ENCODE measurements at regions not wholly inside any gene's neighbourhood (a gene's known extent, or its start where the extent isn't known, plus 50 kb on each side); places are given as distances from the start of the nearest gene placed in this dataset.

GRCh38 chr7:138228769-138229168 is 152.5 kb downstream of the AKR1D1 start:
- DNase-seq (no peak), ATAC-seq (ENCODE audit: low read depth) (no peak)
- Mint-ChIP-seq H3K4me1 (no peaks in the 10 kb centered on the region), H3K27ac (no peak overlapping the region), H3K27me3 (no peaks in the 10 kb centered on the region), H3K4me3 (no peak overlapping the region), H3K9me3 (ENCODE audit: insufficient read depth) (no peaks in the 10 kb centered on the region)
- ChIA-PET POLR2A (no interaction called here), CTCF (no interaction called here)
- Histone ChIP-seq H3K36me3 (replicated peaks in 1 of 2; ENCODE audit: control extremely low read depth in 1 of 2, control insufficient read depth in 1 of 2, extremely low read depth in 1 of 2, insufficient read depth in 2 of 2, low read length in 1 of 2) (no peaks in the 10 kb centered on the region), H3K79me2 (ENCODE audit: control insufficient read depth, insufficient read depth, low read length) (no peaks in the 10 kb centered on the region), H3K4me2 (replicated peaks; ENCODE audit: low read depth, low read length, poor library complexity, severe bottlenecking) (no peak overlapping the region), H4K20me1 (ENCODE audit: control insufficient read depth, insufficient read depth, low read length, poor library complexity, severe bottlenecking) (no peaks in the 10 kb centered on the region), H3K9ac (ENCODE audit: low read length) (no peak overlapping the region), H3K27ac (ENCODE audit: low read length in 2 of 2) (no peak overlapping the region), H3K9me3 (ENCODE audit: control extremely low read depth in 1 of 3, control insufficient read depth in 2 of 3, insufficient read depth in 1 of 3, low read length in 2 of 3) (peaks cover 0 to 5% (median 0%) of the 10 kb centered on the region in 3 donors), H3K4me3 (ENCODE audit: control extremely low read depth in 1 of 5, extremely low read depth in 1 of 5, insufficient read depth in 1 of 5, low read depth in 2 of 5, low read length in 4 of 5) (no peak overlapping the region), H2AFZ (ENCODE audit: insufficient read depth, low read depth, low read length, poor library complexity, severe bottlenecking) (no peak overlapping the region), H3K4me1 (ENCODE audit: control insufficient read depth in 2 of 2, insufficient read depth in 2 of 2, low read length in 2 of 2) (no peaks in the 10 kb centered on the region), H3K27me3 (replicated peaks in 1 of 4; ENCODE audit: control extremely low read depth in 1 of 4, control insufficient read depth in 3 of 4, insufficient read depth in 4 of 4, low read length in 3 of 4) (no peaks in the 10 kb centered on the region)
- 100% methylated on average over 1 of the region's 4 CpGs for WGBS (ENCODE audit: insufficient coverage)
- intact Hi-C loops (cut with micrococcal nuclease), result no loop called here
- TF ChIP-seq EZH2 (IDR thresholded peaks at IDR 0.05; ENCODE audit: borderline replicate concordance, insufficient read depth, low read depth, low read length, poor library complexity, severe bottlenecking) (no peak), CTCF (IDR thresholded peaks at IDR 0.05) (no peak)

- Mint-ChIP-seq H3K4me1 (no peaks in the 10 kb centered on the region), H3K9me3 (ENCODE audit: insufficient read depth) (no peaks in the 10 kb centered on the region), H3K27me3 (no peaks in the 10 kb centered on the region), H3K27ac (no peak overlapping the region), H3K4me3 (no peak overlapping the region)
- CTCF ChIA-PET, result no interaction called here
- POLR2A ChIA-PET, result no interaction called here
- WGBS (ENCODE audit: insufficient coverage), result 85% methylated on average over 2 of the region's 6 CpGs
- no peak overlapping the region for H2AFZ ChIP-seq (ENCODE audit: insufficient read depth, low read depth, low read length, poor library complexity, severe bottlenecking)
- H4K20me1 ChIP-seq (ENCODE audit: control insufficient read depth, insufficient read depth, low read length, poor library complexity, severe bottlenecking), result no peaks in the 10 kb centered on the region
- peaks cover 0 to 5% (median 0%) of the 10 kb centered on the region in 3 donors for H3K9me3 ChIP-seq (ENCODE audit: control extremely low read depth in 1 of 3, control insufficient read depth in 2 of 3, insufficient read depth in 1 of 3, low read length in 2 of 3)
- no peak for DNase-seq
- H3K4me1 ChIP-seq (ENCODE audit: control insufficient read depth in 2 of 2, insufficient read depth in 2 of 2, low read length in 2 of 2), result no peaks in the 10 kb centered on the region
- H3K4me3 ChIP-seq (ENCODE audit: control extremely low read depth in 1 of 5, extremely low read depth in 1 of 5, insufficient read depth in 1 of 5, low read depth in 2 of 5, low read length in 4 of 5), result no peak overlapping the region
- no peak overlapping the region for H3K27ac ChIP-seq (ENCODE audit: low read length in 2 of 2)
- H3K9ac ChIP-seq (ENCODE audit: low read length), result no peak overlapping the region
- H3K36me3 ChIP-seq (replicated peaks in 1 of 2; ENCODE audit: control extremely low read depth in 1 of 2, control insufficient read depth in 1 of 2, extremely low read depth in 1 of 2, insufficient read depth in 2 of 2, low read length in 1 of 2), result no peaks in the 10 kb centered on the region
- H3K4me2 ChIP-seq (replicated peaks; ENCODE audit: low read depth, low read length, poor library complexity, severe bottlenecking), result no peak overlapping the region
- TF ChIP-seq CTCF (IDR thresholded peaks at IDR 0.05) (no peak), EZH2 (IDR thresholded peaks at IDR 0.05; ENCODE audit: borderline replicate concordance, insufficient read depth, low read depth, low read length, poor library complexity, severe bottlenecking) (no peak)
- no peaks in the 10 kb centered on the region for H3K79me2 ChIP-seq (ENCODE audit: control insufficient read depth, insufficient read depth, low read length)
- ATAC-seq (ENCODE audit: low read depth), result no peak
- intact Hi-C loops (cut with micrococcal nuclease), result no loop called here
- H3K27me3 ChIP-seq (replicated peaks in 1 of 4; ENCODE audit: control extremely low read depth in 1 of 4, control insufficient read depth in 3 of 4, insufficient read depth in 4 of 4, low read length in 3 of 4), result no peaks in the 10 kb centered on the region
These were observed 156.9 kb downstream of the AKR1D1 start for GRCh38 chr7:138233189-138233588.
